Cardiac fibroblast (primary cell): ENCODE measurements at regions not wholly inside any gene's neighbourhood (a gene's known extent, or its start where the extent isn't known, plus 50 kb on each side); places are given as distances from the start of the nearest gene placed in this dataset.

Experiments used
- DNase-seq, 2 donors: peaks; one replicate each; pipeline versions ENCODE4 v3.0.0 to v3.0.0-alpha.2; 2010; ENCODE audit warnings: low read depth in 2 of 2
- H3K4me3 ChIP-seq, 2 donors: replicated peaks in 1 of 2; 1 replicate in 1 of 2; 2 replicates in 1 of 2; pipeline ENCODE4 v1.5.1; 2011; ENCODE audit warnings: low read depth in 2 of 2, low read length in 2 of 2, mild to moderate bottlenecking in 2 of 2, moderate library complexity in 1 of 2
- TF ChIP-seq, protein P1 (sequence below): IDR thresholded peaks from one replicate; pipeline ENCODE4 v1.5.1; 2011; ENCODE audit warnings: low read depth, mild to moderate bottlenecking, low read length, inconsistent platforms

- DNase-seq, result peak in 1 of 2 donors; percentile 27
- H3K4me3 ChIP-seq, result no peak overlapping the region
- TF ChIP-seq, protein P1, sequence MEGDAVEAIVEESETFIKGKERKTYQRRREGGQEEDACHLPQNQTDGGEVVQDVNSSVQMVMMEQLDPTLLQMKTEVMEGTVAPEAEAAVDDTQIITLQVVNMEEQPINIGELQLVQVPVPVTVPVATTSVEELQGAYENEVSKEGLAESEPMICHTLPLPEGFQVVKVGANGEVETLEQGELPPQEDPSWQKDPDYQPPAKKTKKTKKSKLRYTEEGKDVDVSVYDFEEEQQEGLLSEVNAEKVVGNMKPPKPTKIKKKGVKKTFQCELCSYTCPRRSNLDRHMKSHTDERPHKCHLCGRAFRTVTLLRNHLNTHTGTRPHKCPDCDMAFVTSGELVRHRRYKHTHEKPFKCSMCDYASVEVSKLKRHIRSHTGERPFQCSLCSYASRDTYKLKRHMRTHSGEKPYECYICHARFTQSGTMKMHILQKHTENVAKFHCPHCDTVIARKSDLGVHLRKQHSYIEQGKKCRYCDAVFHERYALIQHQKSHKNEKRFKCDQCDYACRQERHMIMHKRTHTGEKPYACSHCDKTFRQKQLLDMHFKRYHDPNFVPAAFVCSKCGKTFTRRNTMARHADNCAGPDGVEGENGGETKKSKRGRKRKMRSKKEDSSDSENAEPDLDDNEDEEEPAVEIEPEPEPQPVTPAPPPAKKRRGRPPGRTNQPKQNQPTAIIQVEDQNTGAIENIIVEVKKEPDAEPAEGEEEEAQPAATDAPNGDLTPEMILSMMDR, result no peak
Measured at GRCh38 chr18:73153271-73153670, 285.5 kb upstream of the NETO1 start.

GRCh38 chr18:73151086-73151485, 283.3 kb upstream of the NETO1 start:
- TF ChIP-seq, protein P1, result no peak
- no peak for DNase-seq
- no peak overlapping the region for H3K4me3 ChIP-seq

- DNase-seq, result no peak
- no peak overlapping the region for H3K4me3 ChIP-seq
- TF ChIP-seq, protein P1, result no peak
Measured at GRCh38 chr18:73150199-73150598, 282.4 kb upstream of the NETO1 start.

- DNase-seq, result no peak
- TF ChIP-seq, protein P1, result no peak
- no peak overlapping the region for H3K4me3 ChIP-seq
Measured at GRCh38 chr18:73147590-73147989, 279.8 kb upstream of the NETO1 start.

GRCh38 chr18:73144030-73144429, 276.2 kb upstream of the NETO1 start:
- TF ChIP-seq, protein P1, result no peak
- DNase-seq, result no peak
- no peak overlapping the region for H3K4me3 ChIP-seq

DNA sequence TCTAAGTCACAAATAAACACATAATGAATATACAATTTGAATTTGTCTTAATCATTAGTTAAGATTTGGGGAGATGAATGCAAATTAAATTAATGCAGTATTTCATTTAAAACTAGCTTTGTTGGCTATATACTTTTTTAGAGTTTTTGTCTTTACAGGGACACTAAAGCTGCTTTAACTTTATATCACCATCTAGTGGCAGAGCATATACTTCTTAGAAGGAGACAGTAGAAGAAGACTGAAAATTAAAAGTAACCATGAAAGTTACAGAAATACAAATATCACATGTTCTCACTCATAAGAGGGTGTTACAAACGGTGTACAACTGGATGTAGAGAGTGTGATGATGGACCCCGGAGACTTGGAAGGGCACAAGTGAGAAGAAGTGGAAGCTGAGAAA, 268.3 kb upstream of the NETO1 start:
- TF ChIP-seq, protein P1, result no peak
- DNase-seq, result peak in 1 of 2 donors; percentile 21
- H3K4me3 ChIP-seq, result no peak overlapping the region

- peak in 1 of 2 donors; percentile 30 for DNase-seq
- TF ChIP-seq, protein P1, result no peak
Measured at GRCh38 chr18:73124175-73124574, 256.4 kb upstream of the NETO1 start.

More at GRCh38 chr18:73124175-73124574, 256.4 kb upstream of the NETO1 start:
- H3K4me3 ChIP-seq, result no peak overlapping the region
